HEK293 (cell line): ENCODE measurements at regions not wholly inside any gene's neighbourhood (a gene's known extent, or its start where the extent isn't known, plus 50 kb on each side); places are given as distances from the start of the nearest gene placed in this dataset.

Experiments
- CTCF ChIA-PET: fragments of 350-600 bp; formaldehyde crosslinking; extraction: SDS; loops from one replicate; lab custom pipeline; 2021; ENCODE audit warnings: antibody characterized with exemption; lab: Yijun Ruan, JAX
- POLR2A ChIA-PET: fragments of 300-600 bp; formaldehyde crosslinking; extraction: SDS; loops from one replicate; lab custom pipeline; 2020; ENCODE audit warnings: antibody characterized with exemption, inconsistent platforms; lab: Yijun Ruan, JAX
- H3K27ac ChIP-seq: fragments of 200-500 bp; sonication (Bioruptor generic); 2 replicates; pipeline ENCODE4 v1.5.1; 2014; ENCODE audit warnings: low read depth, low read length, control low read depth, inconsistent platforms; ENCODE audit errors: extremely low read depth
- H3K36me3 ChIP-seq, 2 experiments: fragments of 200-500 bp in 1 of 2; sonication (Bioruptor generic) in 1 of 2; 1 replicate in 1 of 2; 2 replicates in 1 of 2; pipeline ENCODE4 v1.5.1; 2014 to 2017; ENCODE audit warnings: inconsistent platforms in 2 of 2, low read length in 2 of 2; ENCODE audit not compliant: control insufficient read depth in 2 of 2, insufficient read depth in 1 of 2
- H3K4me1 ChIP-seq: fragments of 200-500 bp; sonication (Bioruptor generic); 2 replicates; pipeline ENCODE4 v1.5.1; 2014; ENCODE audit warnings: mild to moderate bottlenecking, low read length, inconsistent platforms; ENCODE audit not compliant: control insufficient read depth, insufficient read depth
- H3K4me3 ChIP-seq: 2 replicates; pipeline ENCODE4 v1.5.1; 2011; ENCODE audit warnings: low read depth, mild to moderate bottlenecking, control low read depth, low read length, moderate library complexity
- H3K9me3 ChIP-seq: fragments of 200-500 bp; sonication (Bioruptor generic); 2 replicates; pipeline ENCODE4 v1.5.1; 2014; ENCODE audit warnings: low read depth, low read length, inconsistent platforms; ENCODE audit not compliant: control insufficient read depth, insufficient read depth
- BCL6B ChIP-seq: fragments of 450-650 bp; formaldehyde crosslinking; IDR thresholded peaks from 2 replicates; pipeline ENCODE4 v1.5.1; 2017; ENCODE audit warnings: missing biosample characterization, missing genetic modification characterization
- EGR2 ChIP-seq: fragments of 450-650 bp; formaldehyde crosslinking; IDR thresholded peaks from 2 replicates; pipeline ENCODE4 v1.5.1; 2016; ENCODE audit warnings: low read depth, missing biosample characterization, missing genetic modification characterization
- GLI4 ChIP-seq: fragments of 450-650 bp; formaldehyde crosslinking; IDR thresholded peaks from 2 replicates; pipeline ENCODE4 v1.5.1; 2016; ENCODE audit warnings: missing biosample characterization, missing genetic modification characterization
- OSR2 ChIP-seq: fragments of 450-650 bp; formaldehyde crosslinking; IDR thresholded peaks from 2 replicates; pipeline ENCODE4 v1.5.1; 2016; ENCODE audit warnings: missing biosample characterization, missing genetic modification characterization
- PRDM6 ChIP-seq: fragments of 450-650 bp; formaldehyde crosslinking; IDR thresholded peaks from 2 replicates; pipeline ENCODE4 v1.5.1; 2017; ENCODE audit warnings: missing biosample characterization, missing genetic modification characterization
- REST ChIP-seq: fragments of 450-650 bp; formaldehyde crosslinking; IDR thresholded peaks from 2 replicates; pipeline ENCODE4 v1.5.1; 2016; ENCODE audit warnings: missing biosample characterization, missing genetic modification characterization
- ZBTB48 ChIP-seq: fragments of 450-650 bp; formaldehyde crosslinking; IDR thresholded peaks from 2 replicates; pipeline ENCODE4 v1.5.1; 2016; ENCODE audit warnings: missing biosample characterization, missing genetic modification characterization
- ZIC2 ChIP-seq: fragments of 450-650 bp; formaldehyde crosslinking; IDR thresholded peaks from 2 replicates; pipeline ENCODE4 v1.5.1; 2016; ENCODE audit warnings: missing biosample characterization, missing genetic modification characterization
- ZNF148 ChIP-seq: fragments of 450-650 bp; formaldehyde crosslinking; IDR thresholded peaks from 2 replicates; pipeline ENCODE4 v1.5.0; 2017; ENCODE audit warnings: missing biosample characterization, missing genetic modification characterization, borderline replicate concordance
- ZNF184 ChIP-seq: fragments of 450-650 bp; IDR thresholded peaks from 2 replicates; pipeline ENCODE4 v1.5.1; 2018; ENCODE audit warnings: missing biosample characterization, mild to moderate bottlenecking, missing genetic modification characterization
- ZNF221 ChIP-seq: fragments of 450-650 bp; formaldehyde crosslinking; IDR thresholded peaks from 2 replicates; pipeline ENCODE4 v1.5.1; 2017; ENCODE audit warnings: missing biosample characterization, missing genetic modification characterization, borderline replicate concordance
- ZNF324 ChIP-seq: fragments of 450-650 bp; formaldehyde crosslinking; IDR thresholded peaks from 2 replicates; pipeline ENCODE4 v1.5.1; 2016; ENCODE audit warnings: missing biosample characterization, missing genetic modification characterization
- ZNF585B ChIP-seq: fragments of 450-650 bp; formaldehyde crosslinking; IDR thresholded peaks from 2 replicates; pipeline ENCODE4 v1.5.1; 2016; ENCODE audit warnings: missing biosample characterization, missing genetic modification characterization
- ZNF692 ChIP-seq: fragments of 450-650 bp; formaldehyde crosslinking; IDR thresholded peaks from 2 replicates; pipeline ENCODE4 v1.5.1; 2016; ENCODE audit warnings: missing biosample characterization, missing genetic modification characterization
- ZNF76 ChIP-seq: fragments of 450-650 bp; formaldehyde crosslinking; IDR thresholded peaks from 2 replicates; pipeline ENCODE4; 2016; ENCODE audit warnings: low read depth, missing biosample characterization, missing genetic modification characterization, borderline replicate concordance
- ZSCAN23 ChIP-seq: fragments of 450-650 bp; formaldehyde crosslinking; IDR thresholded peaks from 2 replicates; pipeline ENCODE4 v1.5.1; 2016; ENCODE audit warnings: missing biosample characterization, missing genetic modification characterization

- CTCF ChIA-PET = no interaction called here
- POLR2A ChIA-PET = no interaction called here
- H3K4me3 ChIP-seq = no peak overlapping the region
- no peak overlapping the region for H3K27ac ChIP-seq
- no peaks in the 10 kb centered on the region for H3K36me3 ChIP-seq
- no peaks in the 10 kb centered on the region for H3K9me3 ChIP-seq
- no peak for TF ChIP-seq ZNF76
- TF ChIP-seq ZSCAN23 (tag by site-specific recombination) = no peak
- no peak for TF ChIP-seq ZNF585B (tag by site-specific recombination)
- no peak for TF ChIP-seq PRDM6 (tag by site-specific recombination)
- TF ChIP-seq REST = no peak
- no peak for TF ChIP-seq ZBTB48
- TF ChIP-seq ZNF692 (tag by site-specific recombination) = no peak
- no peak for TF ChIP-seq GLI4 (tag by site-specific recombination)
- no peak for TF ChIP-seq ZNF148
- 0 out of 2 replicates have a peak, but pooled peaks have one; percentile 14 for TF ChIP-seq BCL6B (tag by site-specific recombination)
- no peak for TF ChIP-seq ZNF221
- TF ChIP-seq OSR2 (tag by site-specific recombination) = no peak
- TF ChIP-seq ZNF324 (tag by site-specific recombination) = no peak
- no peak for TF ChIP-seq ZIC2 (tag by site-specific recombination)
- no peak for TF ChIP-seq ZNF184 (tag by site-specific recombination)
- TF ChIP-seq EGR2 (tag by site-specific recombination) = 0 out of 2 replicates have a peak, but pooled peaks have one; percentile 15
- TF ChIP-seq, all 188 proteins: peak for 2
- peaks cover 9% of the 10 kb centered on the region for H3K4me1 ChIP-seq
Measured at GRCh38 chr5:143558048-143558447, 154.6 kb upstream of the NR3C1 start.
